Vagina (tissue), 2 donors: ENCODE measurements at regions not wholly inside any gene's neighbourhood (a gene's known extent, or its start where the extent isn't known, plus 50 kb on each side); places are given as distances from the start of the nearest gene placed in this dataset.

Source experiments
- DNase-seq, 2 donors: peaks; one replicate each; pipeline ENCODE4 v3.0.0-alpha.2; 2017; ENCODE audit errors: extremely low spot score in 2 of 2
- H3K27ac ChIP-seq: fragments of 200-600 bp; sonication (generic); one replicate; pipeline ENCODE4 v1.5.1; 2019
- H3K27me3 ChIP-seq: fragments of 200-600 bp; sonication (generic); one replicate; pipeline ENCODE4 v1.5.1; 2019
- H3K36me3 ChIP-seq, 2 donors: fragments of 200-600 bp; sonication (generic); one replicate each; pipeline ENCODE4 v1.5.1; 2017 to 2019
- H3K4me1 ChIP-seq: fragments of 200-600 bp; sonication (generic); one replicate; pipeline ENCODE4 v1.5.1; 2019
- H3K4me3 ChIP-seq, 2 donors: fragments of 200-600 bp; sonication (generic); 1 replicate in 1 of 2; 2 replicates in 1 of 2; pipeline ENCODE4 v1.5.1; 2016 to 2019
- H3K9me3 ChIP-seq: fragments of 200-600 bp; sonication (generic); one replicate; pipeline ENCODE4 v1.5.1; 2019
- POLR2A ChIP-seq, 2 donors: fragments of 450-650 bp; IDR thresholded peaks; one replicate each; pipeline ENCODE4 v1.6.1; 2017; ENCODE audit warnings: antibody characterized with exemption in 2 of 2, mild to moderate bottlenecking in 2 of 2, moderate library complexity in 2 of 2
- POLR2AphosphoS5 ChIP-seq, 2 donors: sonication (generic); formaldehyde crosslinking; IDR thresholded peaks; one replicate each; pipeline ENCODE4 v1.9.0; 2017; ENCODE audit warnings: antibody characterized with exemption in 2 of 2, mild to moderate bottlenecking in 2 of 2, low read depth in 1 of 2; ENCODE audit not compliant: insufficient read depth in 1 of 2
- intact Hi-C: fragments of 100-400 bp; cut with DNase I; formaldehyde crosslinking; loops from one replicate; pipeline ENCODE4 v1.15.1; 2023
- TF ChIP-seq, protein P1 (sequence below), 3 experiments: fragments of 450-650 bp in 2 of 3; fragments of 200-600 bp in 1 of 3; sonication (generic) in 1 of 3; IDR thresholded peaks; one replicate each; pipeline ENCODE4 v1.5.1; 2017 to 2019; ENCODE audit warnings: antibody characterized with exemption in 3 of 3, mild to moderate bottlenecking in 2 of 3, moderate library complexity in 2 of 3

GRCh38 chr13:68064001-68064770, 834.0 kb upstream of the PCDH9 start:
- DNase-seq = no peak
- Histone ChIP-seq H3K27me3 (no peaks in the 10 kb centered on the region), H3K27ac (no peak overlapping the region), H3K4me1 (no peaks in the 10 kb centered on the region), H3K9me3 (no peaks in the 10 kb centered on the region), H3K36me3 (no peaks in the 10 kb centered on the region), H3K4me3 (no peak overlapping the region)
- intact Hi-C loops = no loop called here
- no peak for TF ChIP-seq POLR2AphosphoS5 (IDR thresholded peaks at IDR 0.05; ENCODE audit: insufficient read depth in 1 of 2, low read depth in 1 of 2)
- TF ChIP-seq POLR2A (IDR thresholded peaks at IDR 0.05) = no peak
- TF ChIP-seq, protein P1, sequence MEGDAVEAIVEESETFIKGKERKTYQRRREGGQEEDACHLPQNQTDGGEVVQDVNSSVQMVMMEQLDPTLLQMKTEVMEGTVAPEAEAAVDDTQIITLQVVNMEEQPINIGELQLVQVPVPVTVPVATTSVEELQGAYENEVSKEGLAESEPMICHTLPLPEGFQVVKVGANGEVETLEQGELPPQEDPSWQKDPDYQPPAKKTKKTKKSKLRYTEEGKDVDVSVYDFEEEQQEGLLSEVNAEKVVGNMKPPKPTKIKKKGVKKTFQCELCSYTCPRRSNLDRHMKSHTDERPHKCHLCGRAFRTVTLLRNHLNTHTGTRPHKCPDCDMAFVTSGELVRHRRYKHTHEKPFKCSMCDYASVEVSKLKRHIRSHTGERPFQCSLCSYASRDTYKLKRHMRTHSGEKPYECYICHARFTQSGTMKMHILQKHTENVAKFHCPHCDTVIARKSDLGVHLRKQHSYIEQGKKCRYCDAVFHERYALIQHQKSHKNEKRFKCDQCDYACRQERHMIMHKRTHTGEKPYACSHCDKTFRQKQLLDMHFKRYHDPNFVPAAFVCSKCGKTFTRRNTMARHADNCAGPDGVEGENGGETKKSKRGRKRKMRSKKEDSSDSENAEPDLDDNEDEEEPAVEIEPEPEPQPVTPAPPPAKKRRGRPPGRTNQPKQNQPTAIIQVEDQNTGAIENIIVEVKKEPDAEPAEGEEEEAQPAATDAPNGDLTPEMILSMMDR (IDR thresholded peaks at IDR 0.05) = no peak

- TF ChIP-seq POLR2AphosphoS5 (IDR thresholded peaks at IDR 0.05; ENCODE audit: insufficient read depth in 1 of 2, low read depth in 1 of 2) = no peak
- TF ChIP-seq, protein P1 (IDR thresholded peaks at IDR 0.05) = no peak
- no peak for TF ChIP-seq POLR2A (IDR thresholded peaks at IDR 0.05)
- Histone ChIP-seq H3K27ac (no peak overlapping the region), H3K27me3 (no peaks in the 10 kb centered on the region), H3K36me3 (no peaks in the 10 kb centered on the region), H3K4me1 (no peaks in the 10 kb centered on the region), H3K4me3 (no peak overlapping the region), H3K9me3 (no peaks in the 10 kb centered on the region)
- DNase-seq = no peak
- intact Hi-C loops = no loop called here
Observed at GRCh38 chr13:68063181-68063580, 833.0 kb upstream of the PCDH9 start.

- Histone ChIP-seq H3K36me3 (no peaks in the 10 kb centered on the region), H3K4me3 (no peak overlapping the region), H3K4me1 (no peaks in the 10 kb centered on the region), H3K27me3 (no peaks in the 10 kb centered on the region), H3K9me3 (no peaks in the 10 kb centered on the region), H3K27ac (no peak overlapping the region)
- no peak for DNase-seq
- TF ChIP-seq, protein P1 (IDR thresholded peaks at IDR 0.05) = no peak
- TF ChIP-seq POLR2AphosphoS5 (IDR thresholded peaks at IDR 0.05; ENCODE audit: insufficient read depth in 1 of 2, low read depth in 1 of 2) (no peak), POLR2A (IDR thresholded peaks at IDR 0.05) (no peak)
- intact Hi-C loops = no loop called here
Observed at GRCh38 chr13:68057836-68058235, 827.7 kb upstream of the PCDH9 start.

DNA sequence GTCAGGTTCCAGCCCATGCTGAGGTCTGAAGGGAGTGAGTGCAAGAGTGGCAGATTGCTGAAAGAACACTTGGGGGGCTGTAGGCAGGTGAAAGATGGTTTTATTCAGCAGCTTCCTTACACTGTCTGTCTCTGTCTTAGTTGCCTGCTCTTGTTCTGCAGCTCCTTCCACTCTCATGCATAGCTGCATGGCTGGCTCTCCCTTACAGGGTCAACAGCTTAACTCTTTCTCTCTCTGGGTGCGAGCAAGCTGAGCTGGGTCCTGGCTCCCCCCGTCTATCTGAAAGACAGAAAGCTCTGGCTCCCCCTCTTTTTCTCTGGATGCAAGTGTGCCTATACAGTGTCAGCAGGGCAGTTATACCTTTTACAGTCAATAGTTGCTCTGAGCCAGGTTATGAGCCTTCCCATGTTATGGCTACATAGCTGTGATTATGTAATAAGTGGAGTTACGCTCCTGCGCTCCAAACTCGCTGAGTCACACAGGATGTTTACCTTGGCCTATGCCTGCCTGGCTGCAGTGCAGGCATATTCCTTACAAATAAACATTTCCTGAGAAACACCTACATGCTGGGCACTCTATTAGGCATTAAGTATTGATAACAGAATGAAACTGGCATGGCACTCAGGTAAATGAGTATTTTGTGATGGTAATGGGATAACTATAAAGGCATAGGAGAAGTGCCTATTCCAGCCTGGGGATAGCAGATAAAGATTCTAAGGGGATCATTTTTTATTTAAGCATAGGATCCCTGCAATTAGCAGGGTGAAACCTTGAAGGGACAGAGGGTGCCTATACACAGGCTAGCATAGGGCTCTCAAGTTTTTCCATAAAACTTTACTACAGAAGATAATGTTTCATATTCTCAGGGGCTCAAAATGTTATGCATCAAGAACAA, 826.9 kb upstream of the PCDH9 start:
- Histone ChIP-seq H3K4me1 (no peaks in the 10 kb centered on the region), H3K27me3 (no peaks in the 10 kb centered on the region), H3K9me3 (no peaks in the 10 kb centered on the region), H3K4me3 (no peak overlapping the region), H3K36me3 (no peaks in the 10 kb centered on the region), H3K27ac (no peak overlapping the region)
- TF ChIP-seq POLR2AphosphoS5 (IDR thresholded peaks at IDR 0.05; ENCODE audit: insufficient read depth in 1 of 2, low read depth in 1 of 2) (no peak), POLR2A (IDR thresholded peaks at IDR 0.05) (no peak)
- TF ChIP-seq, protein P1 (IDR thresholded peaks at IDR 0.05) = no peak
- no peak for DNase-seq
- intact Hi-C loops = no loop called here
